Dermis microvascular lymphatic vessel endothelial cell (primary cell): ENCODE measurements at regions not wholly inside any gene's neighbourhood (a gene's known extent, or its start where the extent isn't known, plus 50 kb on each side); places are given as distances from the start of the nearest gene placed in this dataset.

ENCODE experiments used
- DNase-seq, 2 donors: peaks; one replicate each; pipeline versions ENCODE4 v3.0.0 to v3.0.0-alpha.2; 2010; ENCODE audit warnings: low read depth in 2 of 2

DNA sequence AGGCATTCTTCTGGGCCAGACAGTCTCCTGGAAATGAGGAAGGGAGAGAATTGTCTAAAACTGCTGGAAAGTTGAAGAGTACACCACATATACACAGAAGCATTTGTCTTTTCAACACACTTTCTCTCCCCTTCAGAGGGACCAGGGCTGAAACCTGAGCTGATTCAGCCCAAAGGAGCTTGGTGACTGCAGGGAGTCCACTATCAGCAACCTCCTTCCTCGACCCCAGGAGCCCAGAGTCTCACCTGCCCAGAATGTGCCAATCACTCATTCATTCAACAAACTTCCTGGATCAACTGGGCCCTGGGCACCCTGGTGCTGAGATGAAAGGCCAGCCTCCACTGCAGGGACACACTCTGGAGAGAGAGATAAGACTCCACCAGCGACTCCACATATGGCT lies 128.9 kb upstream of the VSTM2B start:
- no peak for DNase-seq

DNA sequence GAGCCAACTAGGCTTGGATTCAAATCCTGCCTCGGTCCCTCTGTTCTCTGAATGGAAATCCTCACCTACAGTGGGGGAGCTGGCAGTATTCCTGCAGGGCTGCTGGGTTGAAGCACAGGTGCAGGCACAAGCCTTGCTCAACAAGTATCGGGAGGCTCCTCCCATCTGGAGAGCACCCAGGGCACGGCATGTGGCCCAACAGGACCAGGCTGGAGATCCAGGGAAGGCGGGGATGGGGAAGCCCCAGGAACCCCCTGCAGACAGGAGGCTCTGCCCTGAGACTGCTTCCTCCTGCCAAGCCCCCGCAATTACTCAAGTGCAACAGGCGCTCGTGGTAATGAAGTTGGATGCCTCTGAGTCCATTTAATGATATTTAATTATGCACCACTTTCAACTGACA lies 128.0 kb upstream of the VSTM2B start:
- DNase-seq, result no peak

DNA sequence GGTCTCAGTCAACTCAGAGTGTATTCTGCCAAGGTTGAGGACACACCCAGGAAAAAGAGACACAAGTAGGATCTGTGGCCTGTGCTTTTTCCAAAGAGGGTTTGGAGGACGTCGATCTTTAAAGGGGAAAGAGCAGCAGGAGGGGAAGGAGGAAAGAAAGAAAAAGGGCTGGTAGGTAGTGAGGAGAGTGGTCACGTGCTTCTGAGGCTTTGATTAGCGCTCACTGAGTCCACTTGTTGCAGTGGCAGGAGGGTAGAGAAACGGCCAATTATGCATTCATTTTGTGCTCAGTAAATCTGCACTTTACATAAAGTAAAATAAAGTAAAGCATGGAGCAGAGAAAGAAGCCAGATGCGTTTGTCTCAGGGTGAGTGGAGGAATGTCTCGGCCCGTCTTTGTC lies 126.0 kb upstream of the VSTM2B start:
- DNase-seq, result no peak

DNA sequence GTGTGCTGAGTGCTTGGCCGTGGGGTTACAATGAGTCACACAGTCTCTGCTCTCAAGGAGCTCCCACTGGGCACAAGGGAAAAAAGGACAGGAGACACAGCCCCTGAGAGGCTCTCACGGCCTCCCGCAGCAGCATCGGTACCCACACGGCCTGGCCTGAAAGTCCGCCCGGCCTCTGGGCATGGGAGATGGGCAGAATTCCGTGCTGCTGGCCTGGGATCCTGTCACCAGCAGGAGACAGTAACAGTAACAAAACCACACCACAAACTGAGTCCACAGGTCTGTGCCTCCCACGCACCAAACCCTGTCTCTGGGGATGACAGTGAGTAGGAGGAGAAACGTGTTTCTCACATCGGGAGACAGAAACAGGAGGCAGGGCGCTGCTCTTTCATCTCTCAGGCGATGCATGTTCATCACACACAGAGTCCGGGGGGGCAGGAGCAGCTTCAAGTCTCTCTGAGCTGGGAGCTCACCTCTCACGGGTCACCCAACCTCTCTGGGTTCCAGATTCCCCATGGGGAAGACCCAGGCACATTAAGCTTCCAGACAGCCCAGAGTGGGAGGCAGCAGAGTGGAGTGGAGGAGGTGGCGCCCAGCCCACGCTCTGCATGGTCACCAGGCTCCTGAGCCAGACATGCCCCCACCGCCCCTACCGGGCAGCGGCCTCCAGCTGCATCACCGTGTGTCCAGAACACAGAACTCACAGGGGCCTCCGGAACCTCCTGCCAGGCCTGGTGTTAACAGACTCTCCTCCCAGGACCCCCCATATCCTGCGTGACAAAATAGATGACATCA lies 124.7 kb upstream of the VSTM2B start:
- DNase-seq, result no peak

DNA sequence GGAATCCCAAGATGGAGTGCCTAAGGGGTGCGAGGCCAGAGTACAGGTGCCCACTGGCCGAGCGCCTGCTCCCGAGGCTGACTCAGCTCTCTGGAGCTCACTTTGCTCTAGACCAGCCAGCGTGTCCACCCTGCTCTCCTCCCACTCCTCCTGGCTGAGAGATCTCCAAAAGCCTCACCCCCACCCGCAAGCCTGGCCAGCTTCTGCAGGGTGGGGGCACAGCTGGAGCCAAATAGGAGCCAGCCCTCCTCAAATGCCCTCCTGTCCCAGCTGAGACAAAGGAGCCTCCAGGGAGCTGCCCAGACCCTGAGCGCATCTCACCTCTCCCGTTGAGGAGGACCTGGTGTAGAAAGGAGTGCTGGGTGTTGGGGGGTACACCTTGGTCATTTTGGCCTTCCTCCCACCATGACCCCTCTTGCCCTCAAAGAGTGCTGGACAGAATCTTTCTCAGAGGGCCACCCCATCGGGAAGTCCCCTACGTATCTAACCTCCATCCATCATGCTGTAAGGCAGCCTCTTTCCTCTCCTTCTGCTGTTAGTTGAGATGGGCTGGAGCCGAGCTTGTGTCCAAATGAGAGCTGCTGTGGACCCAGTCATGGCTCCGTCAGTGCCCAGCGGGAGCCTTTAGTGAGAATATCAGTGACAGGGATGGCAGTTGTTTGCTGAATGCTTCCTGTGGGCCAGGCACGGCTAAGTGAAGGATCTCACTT lies 123.9 kb upstream of the VSTM2B start:
- no peak for DNase-seq

DNA sequence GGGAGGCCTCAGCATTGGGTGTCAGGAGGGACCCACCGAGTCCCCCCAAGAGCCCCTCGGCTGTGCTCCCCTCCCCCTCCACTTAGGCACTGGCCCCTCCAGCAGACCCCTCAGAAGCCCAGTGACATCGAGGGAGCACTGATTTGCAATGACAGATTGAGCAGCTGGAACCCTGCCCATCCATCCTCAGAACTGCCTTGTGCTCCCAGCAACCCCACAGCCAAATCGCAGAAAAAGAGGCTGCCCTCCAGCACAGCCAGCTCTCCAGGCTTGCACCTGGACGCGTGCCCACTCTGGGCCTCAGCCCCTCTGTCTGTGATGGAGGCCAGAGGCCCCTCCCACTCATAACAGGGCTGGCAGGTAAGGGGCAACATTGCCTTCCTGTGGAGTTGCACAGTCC lies 123.2 kb upstream of the VSTM2B start:
- DNase-seq, result no peak

DNA sequence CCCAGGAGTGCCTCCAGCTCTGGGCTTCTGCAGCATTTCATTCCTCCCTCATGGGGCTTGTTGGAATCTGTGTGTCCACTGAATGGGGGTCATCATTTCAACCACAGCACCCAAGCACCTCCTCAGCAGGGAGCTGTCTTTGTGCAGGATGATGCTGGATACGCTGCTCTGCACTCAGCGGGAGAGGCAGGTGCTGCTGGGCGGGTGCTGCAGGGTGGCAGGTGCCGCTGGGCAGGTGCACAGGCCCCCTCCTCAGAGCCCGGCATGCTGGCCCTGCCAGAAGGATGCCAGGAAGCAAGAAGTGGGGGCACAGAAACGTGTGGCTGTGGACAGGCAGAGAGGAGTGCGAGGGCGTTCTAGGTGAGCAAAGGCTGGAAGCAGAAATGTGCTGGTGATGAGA lies 121.8 kb upstream of the VSTM2B start:
- no peak for DNase-seq

DNA sequence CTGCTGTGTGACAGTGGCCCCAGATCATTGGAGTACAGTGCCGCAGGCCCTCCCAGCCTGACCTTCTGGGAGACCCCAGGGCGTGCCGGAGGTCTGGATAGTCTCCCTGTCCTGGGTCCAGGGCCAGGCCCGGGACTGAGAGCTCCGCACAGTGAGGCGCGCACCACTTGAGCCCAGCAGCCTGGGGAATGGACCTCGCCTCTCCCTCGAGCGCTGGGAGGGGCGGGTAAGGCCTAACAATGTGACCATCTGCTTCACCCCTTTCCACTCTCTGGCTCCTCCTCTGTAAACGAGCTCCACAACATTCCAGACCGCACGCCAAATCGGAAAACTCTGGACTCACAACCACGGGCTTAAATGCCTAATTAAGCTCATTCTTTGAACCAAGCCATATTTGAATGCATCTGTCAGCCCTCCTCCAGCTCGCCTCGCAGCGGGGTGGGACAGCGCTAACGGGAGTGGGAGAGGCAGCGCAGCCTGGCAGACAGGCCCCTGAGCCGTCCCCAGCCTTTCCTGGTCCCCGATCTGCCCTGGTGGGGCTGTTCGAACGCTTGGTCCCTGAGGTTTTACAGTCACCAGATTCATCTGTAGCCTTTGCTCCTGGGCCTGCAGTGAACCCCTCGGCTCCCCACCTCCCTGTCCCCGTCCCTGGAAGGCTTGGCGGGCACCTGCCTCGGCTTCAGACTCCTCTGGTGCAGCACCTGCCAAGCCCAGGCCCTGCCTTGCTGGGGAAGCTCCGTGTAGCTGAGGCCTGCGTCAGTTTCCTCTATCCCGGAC lies 120.7 kb upstream of the VSTM2B start:
- no peak for DNase-seq

DNA sequence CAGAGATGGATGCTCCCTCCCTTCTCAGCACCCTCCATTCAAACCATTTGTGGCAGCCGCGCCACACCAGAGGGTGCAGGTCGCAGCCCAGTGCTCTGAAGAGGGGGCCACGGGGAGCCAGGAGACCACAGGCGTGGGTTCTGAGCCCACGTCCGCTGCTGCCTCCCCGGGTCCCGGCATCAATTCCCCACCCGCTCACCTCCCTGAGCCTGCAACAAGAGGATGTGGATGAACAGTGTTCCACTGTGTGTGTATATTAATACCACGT lies 120.1 kb upstream of the VSTM2B start:
- DNase-seq, result no peak

DNA sequence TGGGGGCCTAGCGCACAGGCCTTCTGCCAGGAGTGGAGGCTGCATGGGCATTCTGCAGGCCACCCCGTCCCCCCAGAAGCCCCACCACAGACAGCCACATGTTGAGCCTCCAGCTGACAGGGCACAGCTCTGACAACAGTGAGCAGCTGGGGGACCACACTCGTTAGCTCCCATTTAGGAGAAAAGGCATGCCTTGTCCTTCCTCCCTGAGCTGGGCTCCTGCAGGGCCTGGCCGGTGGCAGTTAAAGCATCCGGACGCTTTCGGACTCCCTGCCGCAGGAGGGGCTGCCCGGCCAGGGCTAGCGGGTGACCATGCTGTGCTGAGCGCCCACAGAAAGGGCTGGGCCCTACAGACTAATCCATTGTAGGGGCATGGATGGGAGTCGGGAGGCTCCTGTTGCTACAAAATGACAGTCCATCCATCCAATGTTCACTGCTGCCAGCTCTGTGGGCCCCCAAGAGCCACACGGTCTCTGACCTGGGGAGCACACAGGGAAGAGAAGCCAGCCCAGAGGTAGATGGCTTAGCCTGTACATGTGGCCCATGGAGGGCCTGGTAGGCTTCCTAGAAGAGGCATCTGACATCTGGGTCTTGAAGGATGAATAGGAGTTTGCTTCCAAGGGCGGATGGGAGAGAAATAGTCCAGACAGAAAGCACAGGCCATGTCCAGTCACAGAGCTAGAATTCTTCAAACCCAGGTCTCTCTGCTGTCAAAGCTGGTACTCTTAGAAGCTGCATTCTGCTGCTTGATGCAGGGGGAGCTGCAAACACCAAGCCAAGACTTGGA lies 116.5 kb upstream of the VSTM2B start:
- DNase-seq, result no peak

DNA sequence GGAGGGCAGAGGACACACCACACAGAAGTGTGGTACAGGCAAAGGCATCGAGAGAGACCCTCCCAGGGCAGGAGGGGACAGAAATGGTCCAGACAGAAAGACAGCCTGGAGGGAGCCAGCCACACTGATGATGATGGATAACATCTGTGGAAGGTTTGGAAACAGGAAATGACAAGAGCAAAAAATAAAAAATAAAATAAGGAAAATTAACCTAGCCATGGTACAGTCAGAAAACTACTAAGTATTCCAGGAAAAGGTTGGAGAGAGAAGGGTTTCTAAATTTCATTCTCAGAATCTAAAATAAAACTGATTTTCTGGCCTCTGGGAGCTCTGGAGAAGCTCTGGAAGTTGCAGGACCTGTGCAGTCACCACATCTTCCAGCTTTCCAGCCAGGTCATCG lies 115.2 kb upstream of the VSTM2B start:
- DNase-seq, result no peak

DNA sequence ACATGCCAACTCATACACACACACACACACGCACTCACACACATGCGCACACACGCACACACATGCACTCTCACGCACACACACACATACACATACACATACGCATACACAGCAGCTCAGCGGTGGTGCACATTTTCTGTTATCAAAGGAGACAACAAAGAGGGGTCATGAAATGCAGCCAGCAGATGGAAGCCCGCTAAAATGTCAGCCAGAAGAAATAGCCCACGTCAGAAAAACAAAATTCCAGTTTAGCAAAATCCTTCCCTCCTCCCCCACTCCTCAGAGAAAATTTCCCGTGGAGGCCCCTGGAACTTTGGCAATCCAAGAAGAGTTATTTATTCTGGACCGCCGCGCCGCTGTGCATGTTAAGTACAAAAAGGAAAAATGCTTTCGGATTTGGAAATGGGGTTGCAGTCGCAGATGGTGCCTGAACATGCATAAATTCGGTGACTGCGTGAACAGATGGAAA lies 114.6 kb upstream of the VSTM2B start:
- no peak for DNase-seq

DNA sequence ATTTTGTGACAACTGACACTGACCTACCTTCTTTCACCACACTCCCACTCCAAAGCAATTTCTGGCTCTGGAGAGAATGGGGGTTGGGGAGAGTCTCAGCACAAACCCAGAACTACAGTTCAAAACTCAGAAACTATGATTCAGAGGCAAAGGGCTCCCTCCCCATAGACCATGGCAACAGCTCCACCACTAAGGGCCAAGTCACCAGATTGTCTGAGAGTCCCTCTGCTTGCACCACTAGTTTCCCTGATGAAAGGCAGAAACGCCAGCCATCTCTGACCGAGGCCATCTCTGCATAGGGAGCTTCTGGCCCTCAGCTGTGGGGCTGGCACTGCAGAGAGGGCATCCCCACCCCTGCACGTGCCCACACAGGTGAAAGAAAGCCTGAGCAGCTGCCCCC lies 112.4 kb upstream of the VSTM2B start:
- DNase-seq, result no peak

DNA sequence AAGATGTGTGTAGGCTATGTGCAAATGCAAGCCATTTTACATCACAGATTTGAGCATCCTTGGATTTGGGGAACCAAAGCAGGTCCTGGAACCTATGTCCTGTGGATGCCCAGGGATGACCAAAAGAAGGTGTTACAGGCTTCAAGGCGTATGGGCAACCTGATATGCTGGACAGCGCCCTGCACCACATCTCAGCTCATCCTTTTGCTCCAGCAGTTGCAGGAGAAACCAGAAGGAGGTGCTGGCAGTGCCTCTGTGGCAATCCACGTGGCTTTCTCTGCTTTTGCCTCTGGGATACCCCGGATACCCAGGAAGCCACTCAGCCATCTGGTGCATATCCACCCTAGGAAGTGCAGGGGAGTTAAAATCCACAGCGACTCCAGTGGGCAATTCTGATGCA lies 110.3 kb upstream of the VSTM2B start:
- DNase-seq, result no peak

DNA sequence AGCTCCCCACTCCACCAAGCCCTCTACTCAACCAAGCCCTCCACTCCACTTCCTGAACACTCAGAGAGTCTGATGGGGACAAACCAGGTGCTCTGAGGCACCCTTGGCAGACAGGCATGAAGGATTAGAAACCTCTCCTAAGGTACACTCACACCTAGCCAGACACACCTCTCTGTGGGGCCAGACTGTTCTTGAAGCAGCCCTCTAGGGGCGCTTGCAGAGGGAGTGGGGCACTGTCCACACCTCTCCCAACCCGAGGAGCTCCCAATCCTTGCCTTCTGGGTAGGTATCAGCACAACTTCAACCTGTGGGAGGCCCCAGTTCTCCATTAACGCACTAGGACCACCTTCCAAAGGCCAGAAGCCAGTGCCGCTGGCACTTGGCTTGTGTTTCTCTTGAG lies 108.7 kb upstream of the VSTM2B start:
- no peak for DNase-seq

DNA sequence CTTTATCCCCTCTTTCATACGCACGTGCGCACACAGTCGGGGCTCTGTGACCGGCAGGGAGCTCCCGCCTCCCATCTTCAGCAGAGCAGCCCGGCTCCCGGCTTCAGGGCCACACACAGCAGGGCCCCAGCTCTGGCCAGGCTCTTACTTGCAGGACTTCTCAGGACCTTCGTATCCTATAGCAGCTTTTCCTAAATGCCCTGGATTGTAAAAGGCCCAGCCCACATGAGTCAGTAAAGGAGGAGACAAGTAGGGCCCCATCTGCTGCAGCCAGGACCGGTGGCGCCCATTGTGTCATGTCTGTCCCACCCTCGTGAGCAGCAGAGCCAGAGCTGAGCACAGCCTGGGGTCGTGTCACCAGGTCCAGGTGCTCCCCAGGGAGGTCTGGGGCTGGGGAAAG lies 107.6 kb upstream of the VSTM2B start:
- DNase-seq, result no peak

DNA sequence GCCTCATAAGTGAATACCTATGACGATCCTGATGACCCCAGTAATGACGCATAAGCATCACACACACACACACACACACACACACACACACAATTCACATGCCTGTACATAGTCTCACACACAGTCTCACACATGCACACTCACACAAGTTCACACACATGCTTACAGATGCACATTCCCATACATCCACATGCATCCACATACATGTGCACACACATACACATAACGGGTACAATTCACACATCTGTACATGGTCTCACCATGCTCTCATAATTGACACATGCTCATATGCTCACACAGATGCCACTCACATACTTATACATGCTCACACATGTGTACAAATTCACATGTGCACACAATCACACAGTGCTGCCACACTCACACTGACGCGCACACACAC lies 105.7 kb upstream of the VSTM2B start:
- no peak for DNase-seq

DNA sequence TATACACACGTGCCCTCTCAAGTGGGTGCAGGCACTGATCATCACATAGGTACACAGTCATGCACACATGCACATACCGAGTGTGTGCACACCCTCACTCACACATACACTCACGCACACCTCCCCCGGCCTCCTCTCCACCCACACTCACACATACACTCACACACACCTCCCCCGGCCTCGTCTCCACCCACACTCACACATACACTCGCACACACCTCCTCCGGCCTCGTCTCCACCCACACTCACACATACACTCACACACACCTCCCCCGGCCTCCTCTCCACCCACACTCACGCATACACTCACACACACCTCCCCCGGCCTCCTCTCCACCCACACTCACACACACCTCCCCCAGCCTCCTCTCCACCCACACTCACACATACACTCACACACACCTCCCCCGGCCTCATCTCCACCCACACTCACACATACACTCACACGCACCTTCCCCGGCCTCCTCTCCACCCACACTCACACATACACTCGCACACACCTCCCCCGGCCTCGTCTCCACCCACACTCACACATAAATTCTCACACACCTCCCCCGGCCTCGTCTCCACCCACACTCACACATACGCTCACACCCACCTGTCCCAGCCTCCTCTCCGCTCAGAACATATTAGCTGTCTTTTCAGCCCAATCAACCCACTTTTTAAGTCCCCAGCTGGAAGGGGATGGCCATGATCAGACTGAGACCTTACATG lies 105.2 kb upstream of the VSTM2B start:
- no peak for DNase-seq

DNA sequence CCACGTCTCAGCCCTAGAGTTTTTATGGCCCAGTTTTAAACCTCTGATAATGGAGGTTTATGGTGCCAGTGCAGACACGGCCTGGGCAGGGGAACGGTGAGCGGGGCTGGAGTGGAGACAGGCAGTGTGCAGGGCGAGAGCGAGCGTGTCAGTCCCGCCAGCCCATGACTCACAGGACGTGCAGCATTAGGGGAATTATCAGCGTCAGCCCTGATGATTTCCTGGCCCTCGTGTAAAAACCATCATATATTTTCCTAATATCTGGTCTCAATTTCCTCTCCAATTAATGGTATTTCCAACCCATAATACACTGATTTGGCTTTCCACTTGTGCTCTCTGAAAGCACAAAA lies 104.6 kb upstream of the VSTM2B start:
- no peak for DNase-seq

DNA sequence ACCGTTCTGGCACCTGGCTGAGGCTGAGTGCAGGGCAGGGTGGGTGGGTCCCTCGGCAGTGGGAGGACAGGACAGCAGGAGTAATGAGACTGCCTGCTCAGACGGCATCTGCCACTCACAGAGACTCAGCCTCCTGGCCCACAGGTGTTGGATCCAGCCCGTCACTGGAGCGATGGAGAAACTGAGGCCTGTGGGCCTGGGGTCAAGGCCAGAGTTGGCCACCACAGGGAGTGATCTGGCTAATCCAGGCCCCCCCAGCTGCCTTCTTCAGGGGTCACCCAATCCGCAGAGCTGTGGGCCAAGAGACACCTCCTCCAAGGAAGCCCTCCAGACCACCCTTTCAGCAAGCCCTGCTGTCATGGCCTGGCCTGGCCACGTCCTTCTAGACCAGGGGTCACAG lies 103.7 kb upstream of the VSTM2B start:
- no peak for DNase-seq

DNA sequence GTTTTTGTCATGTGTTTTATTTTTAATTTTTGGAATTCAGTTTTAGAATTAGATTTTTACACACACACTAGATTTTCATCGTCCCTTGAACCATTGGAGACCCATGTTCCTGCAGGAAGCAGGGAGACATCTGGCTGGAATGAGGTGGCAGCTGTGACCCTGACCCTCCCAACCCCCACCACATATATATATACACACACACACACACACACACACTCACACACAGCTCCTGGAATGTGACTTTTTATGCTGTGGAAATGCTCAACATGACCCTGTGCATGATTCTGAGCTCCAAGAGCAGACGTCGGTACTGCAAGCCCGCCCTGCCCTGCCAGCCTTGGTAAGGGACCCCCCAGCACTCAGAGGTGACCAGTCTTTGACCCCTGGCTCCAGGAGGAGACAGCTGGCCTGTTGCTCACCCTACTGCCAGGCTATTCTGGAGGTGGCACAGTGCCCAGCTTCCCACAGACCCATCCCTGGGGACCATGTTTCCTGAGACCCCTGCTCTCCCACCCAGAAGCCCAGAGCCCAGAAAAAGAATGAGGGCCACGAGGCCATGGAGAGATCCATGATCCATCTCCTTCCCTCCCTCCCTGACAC lies 103.2 kb upstream of the VSTM2B start:
- no peak for DNase-seq
